A549 (cell line): ENCODE measurements at regions not wholly inside any gene's neighbourhood (a gene's known extent, or its start where the extent isn't known, plus 50 kb on each side); places are given as distances from the start of the nearest gene placed in this dataset.

Experiments
- ATAC-seq, 2 experiments: fragments of 200-7000 bp in 1 of 2; fragments of >200 bp in 1 of 2; cut with Nextera tagmentation in 1 of 2; cut with Tn5 transposase in 1 of 2; 3 replicates each; pipeline versions ENCODE4 v1.8.0 to v1.9.1; 2018 to 2020; ENCODE audit warnings: mild to moderate bottlenecking in 1 of 2, moderate library complexity in 1 of 2
- CTCF ChIA-PET: fragments of 300-600 bp; sonication (Branson Sonifier 250); formaldehyde crosslinking; extraction: SDS; loops from one replicate; lab custom pipeline; 2021; ENCODE audit warnings: antibody characterized with exemption, inconsistent platforms; lab: Yijun Ruan, JAX
- POLR2A ChIA-PET: fragments of 350-600 bp; formaldehyde crosslinking; extraction: SDS; loops from one replicate; lab custom pipeline; 2021; ENCODE audit warnings: antibody characterized with exemption, inconsistent platforms; lab: Yijun Ruan, JAX
- DNase-seq, 2 experiments: peaks; one replicate each; pipeline versions ENCODE4 v3.0.0 to v3.0.0-alpha.2; 2011 to 2016; ENCODE audit warnings: low read depth in 1 of 2, low spot score in 1 of 2
- FAIRE-seq: peaks from 2 replicates; lab custom pipeline; 2011; peaks lifted over from hg19 to GRCh38; lab: Jason Lieb, UNC
- H3K27ac ChIP-seq, 2 experiments: fragments of >200 bp; sonication (Bioruptor Twin); formaldehyde crosslinking; 3 replicates each; pipeline ENCODE4 v1.5.1; 2016 to 2017
- H3K4me1 ChIP-seq: fragments of >200 bp; sonication (Bioruptor Twin); formaldehyde crosslinking; 3 replicates; pipeline ENCODE4 v1.6.1; 2016
- H3K4me2 ChIP-seq: fragments of >200 bp; sonication (Bioruptor Twin); formaldehyde crosslinking; 3 replicates; pipeline ENCODE4 v1.6.1; 2016
- H3K4me3 ChIP-seq: fragments of >200 bp; sonication (Bioruptor Twin); formaldehyde crosslinking; 3 replicates; pipeline ENCODE4 v1.5.1; 2016
- H3K9me3 ChIP-seq: fragments of >200 bp; sonication (Bioruptor Twin); formaldehyde crosslinking; 3 replicates; pipeline ENCODE4 v1.6.1; 2016
- BHLHE40 ChIP-seq: IDR thresholded peaks from 2 replicates; pipeline ENCODE4 v1.6.1; 2012; ENCODE audit warnings: low read depth, low read length, inconsistent platforms
- CTCF ChIP-seq: fragments of >200 bp; sonication (Bioruptor Twin); formaldehyde crosslinking; IDR thresholded peaks from 3 replicates; pipeline ENCODE4 v1.5.1; 2016
- E2F6 ChIP-seq: IDR thresholded peaks from 2 replicates; pipeline ENCODE4 v1.6.1; 2012; ENCODE audit warnings: low read depth, borderline replicate concordance
- EP300 ChIP-seq, 2 experiments: fragments of >200 bp; sonication (Bioruptor Twin); formaldehyde crosslinking; IDR thresholded peaks; 2 replicates in 1 of 2; 3 replicates in 1 of 2; pipeline ENCODE4 v1.6.1; 2016 to 2017
- FOSL2 ChIP-seq, 2 experiments: fragments of 450-650 bp in 1 of 2; fragments of >200 bp in 1 of 2; sonication (Bioruptor Twin) in 1 of 2; formaldehyde crosslinking; IDR thresholded peaks; 2 replicates each; pipeline versions ENCODE4 v1.5.0 to v1.6.1; 2016 to 2020; ENCODE audit warnings: mild to moderate bottlenecking in 1 of 2, moderate library complexity in 1 of 2
- FOXS1 ChIP-seq: fragments of 250-450 bp; sonication (Bioruptor Pico); IDR thresholded peaks from 2 replicates; pipeline ENCODE4 v1.5.0; 2020; ENCODE audit warnings: mild to moderate bottlenecking, moderate library complexity
- HEYL ChIP-seq: fragments of 250-450 bp; sonication (Bioruptor Pico); IDR thresholded peaks from 2 replicates; pipeline ENCODE4 v1.8.0; 2021; ENCODE audit warnings: mild to moderate bottlenecking, moderate library complexity
- HOXA7 ChIP-seq: fragments of 250-450 bp; sonication (Bioruptor Pico); IDR thresholded peaks from 2 replicates; pipeline ENCODE4 v1.5.0; 2020; ENCODE audit warnings: mild to moderate bottlenecking, moderate library complexity
- HOXB5 ChIP-seq: fragments of 250-450 bp; sonication (Bioruptor Pico); IDR thresholded peaks from 2 replicates; pipeline ENCODE4 v1.5.0; 2020; ENCODE audit warnings: mild to moderate bottlenecking, moderate library complexity
- KDM1A ChIP-seq: fragments of 200-600 bp; sonication (generic); IDR thresholded peaks from 2 replicates; pipeline ENCODE4 v1.6.1; 2016; ENCODE audit warnings: low read depth, mild to moderate bottlenecking
- MYC ChIP-seq: IDR thresholded peaks from 2 replicates; pipeline ENCODE4 v1.6.1; 2012; ENCODE audit warnings: mild to moderate bottlenecking, inconsistent platforms, low read length, improper control_type of control experiment, borderline replicate concordance
- REST ChIP-seq: fragments of 200-600 bp; sonication (generic); IDR thresholded peaks from 2 replicates; pipeline ENCODE4 v1.6.1; 2016; ENCODE audit warnings: antibody characterized with exemption, mild to moderate bottlenecking, moderate library complexity
- SMC3 ChIP-seq: fragments of >200 bp; sonication (Bioruptor Twin); formaldehyde crosslinking; IDR thresholded peaks from 3 replicates; pipeline ENCODE4 v1.6.1; 2018; ENCODE audit warnings: inconsistent platforms
- SREBF2 ChIP-seq: fragments of 450-650 bp; IDR thresholded peaks from 2 replicates; pipeline ENCODE4 v1.6.1; 2014; ENCODE audit warnings: mild to moderate bottlenecking, moderate library complexity
- ZC3H11A ChIP-seq: fragments of 450-650 bp; IDR thresholded peaks from 2 replicates; pipeline ENCODE4 v1.6.1; 2014; ENCODE audit warnings: antibody characterized with exemption, mild to moderate bottlenecking
- WGBS: methylation state at CpG from one replicate; pipeline ENCODE4 v1.1.6; 2017; ENCODE audit errors: missing lambda C conversion rate; 5-methylcytosine and 5-hydroxymethylcytosine counted together
- TF ChIP-seq, protein P1 (sequence below): fragments of 150-350 bp; IDR thresholded peaks from 2 replicates; pipeline ENCODE4 v1.6.1; 2014; ENCODE audit warnings: low read depth, mild to moderate bottlenecking, low read length
- TF ChIP-seq, protein P2 (sequence below): fragments of 250-450 bp; sonication (Bioruptor Pico); IDR thresholded peaks from 2 replicates; pipeline ENCODE4 v1.5.0; 2020; ENCODE audit warnings: low read depth, mild to moderate bottlenecking, moderate library complexity

DNA sequence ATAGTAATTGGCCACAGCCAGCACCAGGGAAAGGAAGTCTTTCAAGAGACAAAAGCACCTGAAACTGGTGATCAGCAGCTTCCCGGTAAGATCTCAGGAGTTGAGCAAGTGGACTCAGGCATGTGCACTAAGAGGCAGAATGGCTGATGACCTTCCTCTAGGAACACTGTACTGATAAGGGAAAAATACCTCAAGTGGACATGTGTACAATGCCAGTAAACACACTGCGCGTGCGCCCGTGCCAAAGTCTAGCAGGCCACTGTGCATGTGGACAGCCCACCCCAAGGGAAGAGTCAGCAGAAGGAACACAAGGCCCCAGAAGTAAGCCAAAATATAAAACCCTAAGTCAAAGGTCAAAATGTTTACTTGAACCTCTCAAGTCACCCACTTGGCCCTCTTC, 423.0 kb downstream of the TUSC1 start:
- 56% methylated on average over 5 of the region's 5 CpGs for WGBS
- Histone ChIP-seq H3K9me3 (no peaks in the 10 kb centered on the region), H3K27ac (no peak overlapping the region), H3K4me1 (no peaks in the 10 kb centered on the region), H3K4me3 (no peak overlapping the region), H3K4me2 (no peak overlapping the region)
- no peak for TF ChIP-seq SREBF2
- TF ChIP-seq EP300 (IDR thresholded peaks at IDR 0.05): no peak
- TF ChIP-seq, protein P1, sequence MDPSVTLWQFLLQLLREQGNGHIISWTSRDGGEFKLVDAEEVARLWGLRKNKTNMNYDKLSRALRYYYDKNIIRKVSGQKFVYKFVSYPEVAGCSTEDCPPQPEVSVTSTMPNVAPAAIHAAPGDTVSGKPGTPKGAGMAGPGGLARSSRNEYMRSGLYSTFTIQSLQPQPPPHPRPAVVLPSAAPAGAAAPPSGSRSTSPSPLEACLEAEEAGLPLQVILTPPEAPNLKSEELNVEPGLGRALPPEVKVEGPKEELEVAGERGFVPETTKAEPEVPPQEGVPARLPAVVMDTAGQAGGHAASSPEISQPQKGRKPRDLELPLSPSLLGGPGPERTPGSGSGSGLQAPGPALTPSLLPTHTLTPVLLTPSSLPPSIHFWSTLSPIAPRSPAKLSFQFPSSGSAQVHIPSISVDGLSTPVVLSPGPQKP: no peak
- TF ChIP-seq FOXS1 (CRISPR knock-in tag): no peak
- no peak for TF ChIP-seq E2F6
- no peak for TF ChIP-seq REST
- TF ChIP-seq ZC3H11A: no peak
- TF ChIP-seq FOSL2 (IDR thresholded peaks at IDR 0.05): no peak
- no peak for TF ChIP-seq FOSL2 (CRISPR knock-in tag; IDR thresholded peaks at IDR 0.05)
- no peak for TF ChIP-seq HOXA7 (CRISPR knock-in tag)
- TF ChIP-seq KDM1A: no peak
- TF ChIP-seq, protein P2, sequence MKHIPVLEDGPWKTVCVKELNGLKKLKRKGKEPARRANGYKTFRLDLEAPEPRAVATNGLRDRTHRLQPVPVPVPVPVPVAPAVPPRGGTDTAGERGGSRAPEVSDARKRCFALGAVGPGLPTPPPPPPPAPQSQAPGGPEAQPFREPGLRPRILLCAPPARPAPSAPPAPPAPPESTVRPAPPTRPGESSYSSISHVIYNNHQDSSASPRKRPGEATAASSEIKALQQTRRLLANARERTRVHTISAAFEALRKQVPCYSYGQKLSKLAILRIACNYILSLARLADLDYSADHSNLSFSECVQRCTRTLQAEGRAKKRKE (CRISPR knock-in tag): no peak
- TF ChIP-seq HOXB5: no peak
- no peak for TF ChIP-seq CTCF
- no peak for TF ChIP-seq HEYL (CRISPR knock-in tag)
- ChIA-PET POLR2A (no interaction called here), CTCF (no interaction called here)
- no peak for FAIRE-seq
- no peak for DNase-seq
- ATAC-seq: no peak

DNA sequence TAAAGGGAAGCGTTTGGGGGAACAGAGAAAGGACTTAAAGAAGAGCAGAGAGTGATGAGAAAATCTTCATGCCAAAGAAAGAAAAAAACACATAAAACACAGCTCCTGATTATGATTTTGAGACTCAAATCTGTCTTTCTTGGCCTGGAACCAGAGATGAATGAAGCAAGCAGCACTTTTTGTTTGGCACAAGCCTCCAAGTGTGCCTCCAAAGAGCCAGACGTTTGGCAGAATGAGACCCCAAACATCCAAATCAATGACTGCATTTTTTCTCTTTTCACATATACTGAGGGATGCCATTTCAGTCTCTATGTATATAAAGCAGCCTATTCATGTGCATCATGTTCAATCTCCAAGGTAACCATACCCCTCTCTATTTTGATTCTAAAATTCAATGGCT, 424.2 kb downstream of the TUSC1 start:
- DNase-seq: no peak
- CTCF ChIA-PET: no interaction called here
- TF ChIP-seq EP300 (IDR thresholded peaks at IDR 0.05) (no peak), MYC (no peak), BHLHE40 (no peak), REST (no peak), ZC3H11A (no peak), SMC3 (no peak)
- POLR2A ChIA-PET: no interaction called here
- no peak overlapping the region for H3K4me2 ChIP-seq
- no peak for ATAC-seq
- no peak for FAIRE-seq
- WGBS: 0% methylated on average over 2 of the region's 2 CpGs
- H3K27ac ChIP-seq: no peak overlapping the region
- H3K9me3 ChIP-seq: no peaks in the 10 kb centered on the region
- H3K4me1 ChIP-seq: no peaks in the 10 kb centered on the region
- no peak overlapping the region for H3K4me3 ChIP-seq
